Naive B cell (primary cell): ENCODE measurements at regions not wholly inside any gene's neighbourhood (a gene's known extent, or its start where the extent isn't known, plus 50 kb on each side); places are given as distances from the start of the nearest gene placed in this dataset.
A peak's percentile ranks its signal among the peaks of the same experiment; 100 is the strongest.

Experiments
- ATAC-seq, 2 donors: fragments of 150-1000 bp; cut with Tn5 transposase; 2 replicates each; pipeline ENCODE4 v1.10.0; 2021; ENCODE audit warnings: low read depth in 2 of 2, mild to moderate bottlenecking in 2 of 2, moderate library complexity in 2 of 2
- DNase-seq: peaks from one replicate; pipeline ENCODE4 v3.0.0; 2022
- H3K27ac Mint-ChIP-seq, 6 donors: one replicate each; pipeline ENCODE4 v1.8.0; 2020 to 2022; ENCODE audit warnings: mild to moderate bottlenecking in 6 of 6, mixed read lengths in 6 of 6, moderate library complexity in 5 of 6, inconsistent platforms in 2 of 6
- H3K27me3 Mint-ChIP-seq, 3 donors: one replicate each; pipeline ENCODE4 v1.8.0; 2021 to 2022; ENCODE audit warnings: mixed read lengths in 3 of 3, mild to moderate bottlenecking in 1 of 3
- H3K36me3 Mint-ChIP-seq, 2 donors: one replicate each; pipeline ENCODE4 v1.8.0; 2020 to 2022; ENCODE audit warnings: mixed read lengths in 2 of 2, inconsistent platforms in 1 of 2, mild to moderate bottlenecking in 1 of 2
- H3K4me1 Mint-ChIP-seq, 3 donors: one replicate each; pipeline ENCODE4 v1.8.0; 2020 to 2022; ENCODE audit warnings: mixed read lengths in 3 of 3, inconsistent platforms in 1 of 3, mild to moderate bottlenecking in 1 of 3, moderate library complexity in 1 of 3
- H3K4me3 Mint-ChIP-seq, 8 donors: one replicate each; pipeline ENCODE4 v1.8.0; 2020 to 2022; ENCODE audit warnings: mild to moderate bottlenecking in 8 of 8, mixed read lengths in 8 of 8, moderate library complexity in 8 of 8, inconsistent platforms in 2 of 8
- H3K9me3 Mint-ChIP-seq, 7 donors: one replicate each; pipeline ENCODE4 v1.8.0; 2020 to 2022; ENCODE audit warnings: mixed read lengths in 7 of 7, mild to moderate bottlenecking in 5 of 7, inconsistent platforms in 2 of 7, moderate library complexity in 1 of 7

GRCh38 chr12:127685491-127685890 lies 581.5 kb upstream of the TMEM132C start:
- ATAC-seq, result no peak

DNA sequence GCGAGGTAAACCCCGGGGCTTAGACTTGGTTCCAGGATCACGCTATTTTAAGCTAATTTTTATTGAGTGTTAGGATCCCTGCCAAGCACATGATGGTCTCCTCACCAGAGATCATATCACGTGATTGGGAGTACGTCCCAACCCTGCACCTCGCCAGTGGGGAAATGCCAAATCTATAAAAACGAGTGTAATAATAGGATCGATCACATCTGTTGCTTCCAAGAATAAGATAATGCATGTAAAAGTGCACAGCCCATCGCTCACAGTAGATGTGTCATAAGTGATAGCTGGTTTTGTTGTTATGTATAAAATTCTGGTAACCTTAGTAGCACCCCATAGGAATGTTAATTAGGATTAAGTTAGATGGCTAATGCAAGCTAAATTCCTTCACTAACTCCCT lies 581.0 kb upstream of the TMEM132C start:
- ATAC-seq (no peak), DNase-seq (no peak)
- H3K9me3 Mint-ChIP-seq, result peaks cover 0 to 3% (median 2%) of the 10 kb centered on the region in 7 donors
- H3K4me3 Mint-ChIP-seq, result no peak overlapping the region
- H3K36me3 Mint-ChIP-seq, result no peaks in the 10 kb centered on the region
- H3K27ac Mint-ChIP-seq, result no peak overlapping the region
- no peaks in the 10 kb centered on the region for H3K4me1 Mint-ChIP-seq
- H3K27me3 Mint-ChIP-seq, result no peaks in the 10 kb centered on the region

More at GRCh38 chr12:127685491-127685890, 581.5 kb upstream of the TMEM132C start:
- Mint-ChIP-seq H3K4me3 (no peak overlapping the region), H3K36me3 (no peaks in the 10 kb centered on the region), H3K27ac (no peak overlapping the region), H3K4me1 (no peaks in the 10 kb centered on the region), H3K27me3 (no peaks in the 10 kb centered on the region), H3K9me3 (peaks cover 0 to 3% (median 2%) of the 10 kb centered on the region in 7 donors)
- DNase-seq, result no peak

GRCh38 chr12:127687181-127687580 lies 579.8 kb upstream of the TMEM132C start:
- H3K9me3 Mint-ChIP-seq, result peaks cover 0 to 2% (median 0%) of the 10 kb centered on the region in 7 donors
- ATAC-seq (no peak), DNase-seq (no peak)
- H3K4me1 Mint-ChIP-seq, result no peaks in the 10 kb centered on the region
- H3K27ac Mint-ChIP-seq, result no peak overlapping the region
- no peaks in the 10 kb centered on the region for H3K27me3 Mint-ChIP-seq
- no peak overlapping the region for H3K4me3 Mint-ChIP-seq
- no peaks in the 10 kb centered on the region for H3K36me3 Mint-ChIP-seq

GRCh38 chr12:127688906-127689428 lies 578.0 kb upstream of the TMEM132C start:
- no peaks in the 10 kb centered on the region for H3K36me3 Mint-ChIP-seq
- no peak overlapping the region for H3K4me3 Mint-ChIP-seq
- no peaks in the 10 kb centered on the region for H3K4me1 Mint-ChIP-seq
- no peak for DNase-seq
- no peak overlapping the region for H3K27ac Mint-ChIP-seq
- no peak for ATAC-seq
- H3K27me3 Mint-ChIP-seq, result no peaks in the 10 kb centered on the region
- H3K9me3 Mint-ChIP-seq, result peaks cover 0 to 2% (median 0%) of the 10 kb centered on the region in 7 donors

- DNase-seq (no peak), ATAC-seq (no peak)
- Mint-ChIP-seq H3K9me3 (peaks cover 0 to 4% (median 0%) of the 10 kb centered on the region in 7 donors), H3K27me3 (no peaks in the 10 kb centered on the region), H3K36me3 (no peaks in the 10 kb centered on the region), H3K4me3 (no peak overlapping the region), H3K4me1 (no peaks in the 10 kb centered on the region), H3K27ac (no peak overlapping the region)
Observed at GRCh38 chr12:127690161-127690560, 576.8 kb upstream of the TMEM132C start.

DNA sequence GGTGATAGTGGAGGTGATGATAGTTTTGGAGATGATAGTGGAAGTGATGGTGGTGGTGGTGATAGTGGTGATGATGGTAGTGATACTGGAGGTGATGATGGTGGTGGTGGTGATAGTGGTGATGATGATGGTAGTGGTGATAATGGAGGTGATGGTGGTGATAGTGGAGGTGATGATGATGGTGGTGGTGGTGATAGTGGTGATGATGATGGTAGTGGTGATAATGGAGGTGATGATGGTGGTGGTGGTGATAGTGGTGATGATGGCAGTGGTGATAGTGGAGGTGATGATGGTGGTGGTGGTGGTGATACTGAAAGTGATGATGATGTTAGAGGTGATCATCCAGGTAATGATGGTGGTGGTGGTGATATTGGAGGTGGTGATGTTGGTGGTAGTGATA lies 570.0 kb upstream of the TMEM132C start:
- Mint-ChIP-seq H3K36me3 (no peaks in the 10 kb centered on the region), H3K4me1 (no peaks in the 10 kb centered on the region), H3K27me3 (no peaks in the 10 kb centered on the region), H3K27ac (no peak overlapping the region), H3K4me3 (no peak overlapping the region), H3K9me3 (peaks cover 0 to 12% (median 2%) of the 10 kb centered on the region in 7 donors)
- ATAC-seq (no peak), DNase-seq (no peak)

- Mint-ChIP-seq H3K4me1 (no peaks in the 10 kb centered on the region), H3K27ac (no peak overlapping the region), H3K27me3 (no peaks in the 10 kb centered on the region), H3K4me3 (no peak overlapping the region), H3K36me3 (no peaks in the 10 kb centered on the region), H3K9me3 (peaks cover 0 to 16% (median 4%) of the 10 kb centered on the region in 7 donors)
- ATAC-seq (no peak), DNase-seq (no peak)
Observed at GRCh38 chr12:127703026-127703425, 563.9 kb upstream of the TMEM132C start.

- H3K4me3 Mint-ChIP-seq, result no peak overlapping the region
- no peak for ATAC-seq
- no peak for DNase-seq
- H3K27ac Mint-ChIP-seq, result no peak overlapping the region
- no peaks in the 10 kb centered on the region for H3K36me3 Mint-ChIP-seq
- H3K4me1 Mint-ChIP-seq, result no peaks in the 10 kb centered on the region
- H3K27me3 Mint-ChIP-seq, result peaks cover 0 to 4% (median 0%) of the 10 kb centered on the region in 3 donors
- H3K9me3 Mint-ChIP-seq, result peaks cover 0 to 9% (median 5%) of the 10 kb centered on the region in 7 donors
Observed at GRCh38 chr12:127711108-127711507, 555.9 kb upstream of the TMEM132C start.

- DNase-seq, result no peak
- Mint-ChIP-seq H3K4me1 (no peaks in the 10 kb centered on the region), H3K9me3 (peaks cover 0 to 14% (median 7%) of the 10 kb centered on the region in 7 donors), H3K4me3 (no peak overlapping the region), H3K27me3 (peaks cover 0 to 4% (median 0%) of the 10 kb centered on the region in 3 donors), H3K27ac (no peak overlapping the region), H3K36me3 (no peaks in the 10 kb centered on the region)
- ATAC-seq, result no peak
Observed at GRCh38 chr12:127712561-127712960, 554.4 kb upstream of the TMEM132C start.

DNA sequence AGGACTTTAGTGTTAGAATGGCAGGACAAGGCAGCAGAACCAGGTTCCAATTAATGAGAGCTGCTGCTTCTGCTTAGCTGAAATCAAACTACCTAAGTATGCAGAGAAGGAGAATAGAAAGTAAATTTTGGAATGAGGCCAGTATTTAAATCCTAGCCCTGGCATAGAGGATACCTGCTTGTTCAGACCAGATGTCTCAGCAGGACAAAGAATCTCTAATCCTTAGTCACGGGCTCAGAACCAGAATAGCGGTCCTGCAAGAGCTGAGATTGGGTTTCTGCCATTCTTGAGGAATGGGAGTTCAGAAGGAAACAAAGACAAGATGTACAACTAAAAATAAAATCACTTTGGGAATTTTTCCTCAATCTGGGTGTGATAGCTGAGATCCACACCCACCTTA lies 550.8 kb upstream of the TMEM132C start:
- no peak for DNase-seq
- H3K4me1 Mint-ChIP-seq, result no peaks in the 10 kb centered on the region
- peaks cover 0 to 9% (median 3%) of the 10 kb centered on the region in 7 donors for H3K9me3 Mint-ChIP-seq
- no peaks in the 10 kb centered on the region for H3K27me3 Mint-ChIP-seq
- H3K4me3 Mint-ChIP-seq, result no peak overlapping the region
- H3K36me3 Mint-ChIP-seq, result no peaks in the 10 kb centered on the region
- ATAC-seq, result no peak
- no peak overlapping the region for H3K27ac Mint-ChIP-seq

DNA sequence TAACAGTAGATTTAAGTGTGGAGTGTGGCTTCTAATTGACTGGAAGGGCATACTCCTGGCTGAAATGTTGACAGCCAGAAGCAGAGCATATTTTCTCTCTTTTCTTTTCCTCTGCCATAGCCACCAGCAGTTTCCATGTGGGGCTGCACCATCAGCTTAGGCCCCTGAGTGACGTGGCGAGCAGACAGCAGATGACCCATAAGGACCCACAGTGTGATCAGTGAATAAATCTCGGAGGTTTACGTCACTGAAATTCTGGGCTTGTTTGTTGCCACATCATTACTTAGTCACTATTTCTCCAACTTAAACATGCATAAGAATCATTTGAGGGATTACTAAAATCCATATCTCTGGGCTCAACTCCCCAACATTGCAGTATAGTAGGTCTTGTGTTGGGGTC lies 549.7 kb upstream of the TMEM132C start:
- Mint-ChIP-seq H3K9me3 (peaks cover 0 to 9% (median 3%) of the 10 kb centered on the region in 7 donors), H3K27me3 (no peaks in the 10 kb centered on the region), H3K36me3 (no peaks in the 10 kb centered on the region), H3K27ac (no peak overlapping the region), H3K4me1 (no peaks in the 10 kb centered on the region), H3K4me3 (no peak overlapping the region)
- DNase-seq (no peak), ATAC-seq (no peak)

GRCh38 chr12:127720334-127720733 lies 546.6 kb upstream of the TMEM132C start:
- ATAC-seq (no peak), DNase-seq (no peak)
- Mint-ChIP-seq H3K4me3 (no peak overlapping the region), H3K4me1 (no peaks in the 10 kb centered on the region), H3K27ac (no peak overlapping the region), H3K36me3 (no peaks in the 10 kb centered on the region), H3K27me3 (no peaks in the 10 kb centered on the region), H3K9me3 (peaks cover 0 to 11% (median 2%) of the 10 kb centered on the region in 7 donors)

GRCh38 chr12:127722611-127723010 lies 544.4 kb upstream of the TMEM132C start:
- Mint-ChIP-seq H3K4me1 (no peaks in the 10 kb centered on the region), H3K9me3 (peaks cover 0 to 8% (median 2%) of the 10 kb centered on the region in 7 donors), H3K27ac (peak overlapping the region in 1 of 6 donors; percentile 58), H3K27me3 (no peaks in the 10 kb centered on the region), H3K36me3 (no peaks in the 10 kb centered on the region), H3K4me3 (no peak overlapping the region)
- DNase-seq, result no peak
- ATAC-seq, result no peak

DNA sequence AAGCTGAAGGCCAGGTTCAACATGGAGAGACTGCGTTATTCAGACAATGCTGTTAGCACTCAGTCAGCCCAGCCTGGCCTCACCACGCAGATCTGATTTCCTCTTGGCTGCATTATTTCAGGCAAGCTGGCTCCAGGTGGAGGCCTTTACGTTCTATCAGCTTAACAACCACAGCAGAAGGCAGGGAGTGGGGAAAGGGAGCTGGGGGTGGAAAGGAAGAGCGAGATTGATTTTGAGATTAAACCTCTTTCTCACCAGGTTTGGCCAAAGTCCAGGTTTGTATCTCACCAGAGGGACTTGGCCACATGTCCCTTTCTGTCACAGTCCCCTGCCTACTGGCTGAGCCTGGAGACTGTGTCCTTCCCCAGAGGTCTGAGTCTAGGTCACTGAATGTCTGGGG lies 543.7 kb upstream of the TMEM132C start:
- ATAC-seq (no peak), DNase-seq (no peak)
- no peak overlapping the region for H3K27ac Mint-ChIP-seq
- H3K36me3 Mint-ChIP-seq, result no peaks in the 10 kb centered on the region
- H3K9me3 Mint-ChIP-seq, result peaks cover 0 to 9% (median 2%) of the 10 kb centered on the region in 7 donors
- H3K4me3 Mint-ChIP-seq, result no peak overlapping the region
- H3K4me1 Mint-ChIP-seq, result no peaks in the 10 kb centered on the region
- H3K27me3 Mint-ChIP-seq, result no peaks in the 10 kb centered on the region
